GM12864 (cell line): ENCODE measurements at regions not wholly inside any gene's neighbourhood (a gene's known extent, or its start where the extent isn't known, plus 50 kb on each side); places are given as distances from the start of the nearest gene placed in this dataset.

Experiments
- DNase-seq: peaks from one replicate; pipeline ENCODE4 v3.0.0-alpha.2; 2011; ENCODE audit warnings: low read depth
- H3K4me3 ChIP-seq: 2 replicates; pipeline ENCODE4 v1.5.1; 2011; ENCODE audit warnings: mild to moderate bottlenecking, low read depth, low read length, control low read depth
- TF ChIP-seq, protein P1 (sequence below): IDR thresholded peaks from 2 replicates; pipeline ENCODE4 v1.5.1; 2011; ENCODE audit warnings: low read depth, mild to moderate bottlenecking, moderate library complexity, low read length, control low read depth, inconsistent platforms; ENCODE audit errors: missing control alignments

DNA sequence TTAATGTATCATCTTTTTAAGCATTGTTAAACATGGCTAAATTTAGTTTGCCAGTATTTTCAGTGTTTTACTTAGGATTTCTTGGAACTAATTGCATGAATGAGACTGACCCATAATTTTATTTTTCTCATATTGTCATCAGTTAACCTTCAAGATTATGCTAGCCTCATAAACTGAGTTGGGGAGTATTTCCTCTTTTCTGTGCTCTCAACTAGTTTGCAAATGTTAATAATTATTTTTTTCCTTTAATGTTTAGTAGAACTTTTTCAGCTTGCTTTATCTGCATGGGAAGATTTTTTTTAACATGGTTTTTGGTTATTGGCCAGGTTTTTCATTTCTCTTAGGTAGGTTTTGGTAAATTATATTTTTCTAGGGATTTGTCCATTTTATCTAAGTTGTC lies 235.4 kb upstream of the SESN3 start:
- no peak overlapping the region for H3K4me3 ChIP-seq
- TF ChIP-seq, protein P1, sequence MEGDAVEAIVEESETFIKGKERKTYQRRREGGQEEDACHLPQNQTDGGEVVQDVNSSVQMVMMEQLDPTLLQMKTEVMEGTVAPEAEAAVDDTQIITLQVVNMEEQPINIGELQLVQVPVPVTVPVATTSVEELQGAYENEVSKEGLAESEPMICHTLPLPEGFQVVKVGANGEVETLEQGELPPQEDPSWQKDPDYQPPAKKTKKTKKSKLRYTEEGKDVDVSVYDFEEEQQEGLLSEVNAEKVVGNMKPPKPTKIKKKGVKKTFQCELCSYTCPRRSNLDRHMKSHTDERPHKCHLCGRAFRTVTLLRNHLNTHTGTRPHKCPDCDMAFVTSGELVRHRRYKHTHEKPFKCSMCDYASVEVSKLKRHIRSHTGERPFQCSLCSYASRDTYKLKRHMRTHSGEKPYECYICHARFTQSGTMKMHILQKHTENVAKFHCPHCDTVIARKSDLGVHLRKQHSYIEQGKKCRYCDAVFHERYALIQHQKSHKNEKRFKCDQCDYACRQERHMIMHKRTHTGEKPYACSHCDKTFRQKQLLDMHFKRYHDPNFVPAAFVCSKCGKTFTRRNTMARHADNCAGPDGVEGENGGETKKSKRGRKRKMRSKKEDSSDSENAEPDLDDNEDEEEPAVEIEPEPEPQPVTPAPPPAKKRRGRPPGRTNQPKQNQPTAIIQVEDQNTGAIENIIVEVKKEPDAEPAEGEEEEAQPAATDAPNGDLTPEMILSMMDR, result no peak
- no peak for DNase-seq

DNA sequence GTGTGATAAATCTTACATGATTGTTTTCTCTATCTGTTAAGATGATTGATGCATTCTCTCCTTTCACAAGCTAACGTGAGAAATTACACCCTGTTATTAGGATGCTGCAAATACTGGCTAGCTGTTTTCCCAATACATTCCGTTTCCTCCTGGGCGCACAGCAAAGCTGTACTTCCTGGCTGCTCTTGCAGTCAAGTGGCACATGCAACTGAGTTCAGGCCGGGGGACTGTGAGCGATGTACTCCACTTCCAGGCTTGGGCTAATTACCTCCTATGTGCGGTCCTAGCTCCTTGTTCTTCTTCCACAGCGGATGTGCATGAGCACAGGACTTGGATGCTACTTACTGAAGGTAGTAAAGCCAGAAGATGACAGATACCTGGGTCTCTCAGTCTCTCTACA lies 234.9 kb upstream of the SESN3 start:
- TF ChIP-seq, protein P1, result no peak
- DNase-seq, result no peak
- H3K4me3 ChIP-seq, result no peak overlapping the region

DNA sequence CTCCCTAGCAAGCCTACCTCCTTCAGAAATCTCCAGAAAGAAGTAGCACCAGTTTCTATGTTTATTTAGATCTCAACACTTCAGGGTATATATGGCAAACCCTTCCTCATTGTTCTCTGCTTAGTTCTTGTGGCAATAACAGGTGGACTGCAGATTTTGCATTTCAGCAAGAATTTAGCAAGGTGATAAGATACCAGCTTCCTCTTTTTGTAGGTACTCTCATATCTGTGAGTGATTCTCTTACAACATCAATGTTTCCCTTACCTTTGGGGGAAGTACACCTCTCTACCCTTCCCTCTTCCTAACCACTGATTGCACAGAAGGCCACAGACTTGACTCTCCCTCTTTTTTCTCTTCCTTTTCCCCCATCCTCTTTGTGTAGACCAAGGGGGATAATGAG lies 230.9 kb upstream of the SESN3 start:
- TF ChIP-seq, protein P1, result no peak
- DNase-seq, result no peak
- no peak overlapping the region for H3K4me3 ChIP-seq

DNA sequence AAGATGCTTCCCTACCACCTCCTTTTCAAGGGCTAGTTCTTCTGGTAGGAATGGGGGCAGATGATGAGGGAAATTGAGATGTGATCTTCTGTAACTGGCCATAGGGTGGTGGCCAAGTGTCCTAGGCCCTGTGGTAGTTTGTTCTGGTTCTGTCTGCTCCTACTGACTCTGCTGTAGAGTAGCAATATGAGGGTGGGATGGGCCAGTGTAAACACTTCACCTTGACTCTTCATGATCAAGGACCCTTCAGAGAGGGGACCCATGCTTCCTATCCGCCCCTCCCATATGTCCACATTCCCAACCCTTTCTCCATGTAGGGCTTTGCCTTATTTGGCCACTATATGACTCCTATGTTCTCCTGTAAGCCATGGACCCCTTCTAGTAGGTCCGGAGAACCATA lies 230.3 kb upstream of the SESN3 start:
- no peak for DNase-seq
- H3K4me3 ChIP-seq, result no peak overlapping the region
- TF ChIP-seq, protein P1, result no peak

DNA sequence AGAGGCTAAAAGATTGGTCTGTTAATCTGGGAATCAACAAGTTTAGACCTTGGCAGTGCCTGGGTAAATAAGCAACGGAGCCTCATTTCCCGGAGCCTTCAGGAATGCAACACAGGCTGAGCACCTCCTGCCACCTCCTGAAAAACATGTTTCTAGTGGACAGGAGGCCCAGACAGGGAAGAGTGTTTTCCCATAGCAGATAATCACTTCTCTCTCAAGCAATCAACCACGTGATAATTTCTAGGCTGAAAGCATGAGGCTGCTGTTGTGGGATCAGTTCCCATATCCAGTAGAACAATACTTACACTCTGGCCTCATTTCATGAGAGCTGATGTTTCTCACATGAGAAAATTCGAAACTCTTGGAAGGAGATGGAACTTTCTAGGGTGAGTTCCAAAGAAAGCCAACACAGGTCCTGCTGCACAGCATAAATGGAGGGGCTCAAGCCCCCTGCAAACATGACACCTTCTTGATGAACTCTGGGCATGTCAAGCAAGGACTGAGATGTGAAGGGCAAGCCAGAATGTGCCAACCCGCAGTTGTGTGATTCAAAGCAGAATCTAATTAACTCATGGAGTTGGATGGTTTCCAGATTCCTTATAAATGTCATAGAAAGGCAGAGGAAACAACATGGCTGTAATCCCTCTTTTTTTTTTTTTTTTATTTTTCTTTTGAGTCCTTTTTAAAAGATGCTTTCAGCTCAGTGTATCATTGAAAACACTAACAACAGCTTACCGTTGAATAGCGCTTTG lies 228.5 kb upstream of the SESN3 start:
- no peak overlapping the region for H3K4me3 ChIP-seq
- TF ChIP-seq, protein P1, result no peak
- DNase-seq, result no peak

DNA sequence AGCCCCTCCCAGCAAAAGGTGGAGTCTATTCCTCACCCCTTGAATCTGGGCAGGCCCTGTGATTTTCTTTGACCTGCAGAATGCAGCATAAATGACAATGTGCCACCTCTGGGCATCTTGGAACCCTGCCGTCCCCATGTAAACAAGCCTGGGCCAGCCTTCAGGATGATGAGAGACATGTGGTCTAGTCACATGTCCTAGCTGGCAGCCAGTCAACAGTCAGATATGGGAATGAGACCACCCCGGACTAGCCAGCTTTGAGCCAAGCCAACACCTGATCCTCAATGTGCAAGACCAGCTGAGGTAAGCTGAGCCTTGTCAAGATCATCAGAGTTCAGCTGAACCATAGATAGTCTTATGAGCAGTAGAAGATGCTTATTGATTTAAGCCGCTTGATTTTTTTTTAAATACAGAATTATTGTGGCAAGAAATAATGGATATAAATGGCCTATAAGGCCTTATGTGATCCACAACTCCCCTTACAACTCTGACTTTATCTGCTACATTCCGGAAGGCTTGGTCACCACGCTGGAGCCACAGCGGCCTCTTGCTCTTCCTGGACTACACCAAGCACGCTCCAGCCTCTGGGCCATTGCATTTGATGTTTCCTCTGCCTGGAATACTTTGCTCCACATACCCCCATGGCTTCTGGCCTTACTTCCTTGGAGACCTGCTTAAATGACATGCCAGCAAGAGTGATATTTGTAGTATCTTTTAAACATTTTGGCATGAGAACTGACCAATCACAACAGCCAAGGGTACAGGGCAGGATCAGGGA lies 225.9 kb upstream of the SESN3 start:
- no peak overlapping the region for H3K4me3 ChIP-seq
- TF ChIP-seq, protein P1, result no peak
- DNase-seq, result no peak
